ENCODE measurements at regions not wholly inside any gene's neighbourhood (a gene's known extent, or its start where the extent isn't known, plus 50 kb on each side); places are given as distances from the start of the nearest gene placed in this dataset.

DNA sequence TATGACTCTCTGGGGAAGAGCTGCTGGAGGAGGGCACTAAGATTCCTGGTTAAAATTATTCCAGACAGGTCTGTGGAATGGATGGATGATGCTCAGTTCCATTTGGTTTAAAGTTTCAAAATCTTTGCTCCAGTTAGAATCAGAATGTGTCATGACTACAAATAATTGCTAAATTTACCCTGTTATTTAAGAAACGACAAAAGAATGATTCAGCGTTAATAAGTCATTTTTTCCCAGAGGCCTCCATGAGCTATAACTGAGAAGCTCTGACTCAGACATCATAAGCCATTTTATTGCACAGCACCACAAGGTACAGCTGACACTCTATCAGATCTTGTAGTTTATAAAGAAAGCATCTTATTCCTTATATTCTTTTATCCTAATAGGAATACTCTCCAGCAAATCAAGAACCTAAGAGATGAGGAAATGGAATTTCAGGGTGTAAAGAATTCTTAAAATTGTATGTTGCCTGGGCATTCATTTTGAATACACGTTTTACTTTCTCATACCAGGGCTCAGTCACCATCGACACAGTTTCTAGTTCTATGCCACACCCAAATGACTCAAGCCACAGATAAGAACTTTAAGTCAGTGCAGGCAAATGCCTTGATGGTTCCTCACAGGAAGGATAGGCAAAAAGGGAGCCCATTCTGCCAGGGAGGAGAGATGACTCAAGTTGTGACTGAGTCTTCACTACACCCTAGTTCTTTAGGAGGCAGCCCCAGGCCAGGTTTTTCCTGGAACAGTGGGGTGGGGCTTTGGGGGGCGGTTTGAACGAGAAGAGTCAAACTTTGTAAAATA, 636.0 kb downstream of the MMUT start:
- no peak for DNase-seq (ENCODE audit: low read depth)
- no peak overlapping the region for H3K4me3 ChIP-seq (ENCODE audit: low read depth, low read length)

DNA sequence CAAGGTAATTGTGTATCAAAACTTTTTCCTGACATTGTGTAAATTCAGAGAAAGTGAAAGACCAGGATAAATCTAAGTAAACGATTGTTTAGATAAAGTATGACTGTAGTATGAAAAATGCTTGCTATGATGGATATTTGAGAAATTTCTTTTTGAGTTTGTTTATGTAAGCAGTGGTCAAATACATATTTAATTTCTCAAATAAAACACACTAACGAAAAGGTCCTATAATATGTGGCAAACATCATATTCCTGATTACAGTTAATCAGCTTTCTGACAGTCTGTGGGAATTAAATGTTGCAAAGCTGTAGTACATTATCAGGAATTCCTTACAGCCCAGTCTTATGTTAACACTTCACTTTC, 636.9 kb downstream of the MMUT start:
- no peak for DNase-seq (ENCODE audit: low read depth)
- H3K4me3 ChIP-seq (ENCODE audit: low read depth, low read length), result no peak overlapping the region
- TF ChIP-seq MYC (IDR thresholded peaks at IDR 0.05; ENCODE audit: low read depth, low read length), result no peak
- TF ChIP-seq POLR2A (IDR thresholded peaks at IDR 0.05; ENCODE audit: extremely low read depth, insufficient read length), result no peak
- TF ChIP-seq, protein P1, sequence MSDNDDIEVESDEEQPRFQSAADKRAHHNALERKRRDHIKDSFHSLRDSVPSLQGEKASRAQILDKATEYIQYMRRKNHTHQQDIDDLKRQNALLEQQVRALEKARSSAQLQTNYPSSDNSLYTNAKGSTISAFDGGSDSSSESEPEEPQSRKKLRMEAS (IDR thresholded peaks at IDR 0.05; ENCODE audit: low read depth, low read length), result no peak
- TF ChIP-seq, protein P2, sequence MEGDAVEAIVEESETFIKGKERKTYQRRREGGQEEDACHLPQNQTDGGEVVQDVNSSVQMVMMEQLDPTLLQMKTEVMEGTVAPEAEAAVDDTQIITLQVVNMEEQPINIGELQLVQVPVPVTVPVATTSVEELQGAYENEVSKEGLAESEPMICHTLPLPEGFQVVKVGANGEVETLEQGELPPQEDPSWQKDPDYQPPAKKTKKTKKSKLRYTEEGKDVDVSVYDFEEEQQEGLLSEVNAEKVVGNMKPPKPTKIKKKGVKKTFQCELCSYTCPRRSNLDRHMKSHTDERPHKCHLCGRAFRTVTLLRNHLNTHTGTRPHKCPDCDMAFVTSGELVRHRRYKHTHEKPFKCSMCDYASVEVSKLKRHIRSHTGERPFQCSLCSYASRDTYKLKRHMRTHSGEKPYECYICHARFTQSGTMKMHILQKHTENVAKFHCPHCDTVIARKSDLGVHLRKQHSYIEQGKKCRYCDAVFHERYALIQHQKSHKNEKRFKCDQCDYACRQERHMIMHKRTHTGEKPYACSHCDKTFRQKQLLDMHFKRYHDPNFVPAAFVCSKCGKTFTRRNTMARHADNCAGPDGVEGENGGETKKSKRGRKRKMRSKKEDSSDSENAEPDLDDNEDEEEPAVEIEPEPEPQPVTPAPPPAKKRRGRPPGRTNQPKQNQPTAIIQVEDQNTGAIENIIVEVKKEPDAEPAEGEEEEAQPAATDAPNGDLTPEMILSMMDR (IDR thresholded peaks at IDR 0.05; ENCODE audit: low read depth, low read length), result no peak

More for the DNA sequence above, 636.0 kb downstream of the MMUT start:
- TF ChIP-seq, protein P1 (IDR thresholded peaks at IDR 0.05; ENCODE audit: low read depth, low read length), result no peak
- TF ChIP-seq, protein P2 (IDR thresholded peaks at IDR 0.05; ENCODE audit: low read depth, low read length), result no peak
- no peak for TF ChIP-seq POLR2A (IDR thresholded peaks at IDR 0.05; ENCODE audit: extremely low read depth, insufficient read length)
- no peak for TF ChIP-seq MYC (IDR thresholded peaks at IDR 0.05; ENCODE audit: low read depth, low read length)

GRCh38 chr6:48825501-48826151, 637.4 kb downstream of the MMUT start:
- no peak overlapping the region for H3K4me3 ChIP-seq (ENCODE audit: low read depth, low read length)

DNA sequence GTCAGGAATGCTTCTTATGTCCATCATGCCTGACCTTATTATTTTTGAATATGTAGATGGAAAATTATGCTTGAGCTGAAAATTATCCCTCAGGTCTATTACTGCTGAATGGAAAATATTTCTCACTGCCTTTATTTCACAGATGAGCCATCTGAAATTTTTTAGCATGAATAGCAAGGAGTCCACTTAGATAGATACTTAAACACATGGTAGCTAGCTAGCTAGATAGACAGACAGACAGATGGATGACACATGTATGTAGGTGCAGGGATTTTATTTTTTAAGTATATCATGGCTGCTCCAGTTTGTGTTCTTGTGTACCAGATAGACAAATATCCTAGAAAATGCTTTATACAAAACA, 645.0 kb downstream of the MMUT start:
- H3K4me3 ChIP-seq (ENCODE audit: low read depth, low read length), result no peak overlapping the region
- TF ChIP-seq, protein P1 (IDR thresholded peaks at IDR 0.05; ENCODE audit: low read depth, low read length), result no peak
- TF ChIP-seq POLR2A (IDR thresholded peaks at IDR 0.05; ENCODE audit: extremely low read depth, insufficient read length) (no peak), MYC (IDR thresholded peaks at IDR 0.05; ENCODE audit: low read depth, low read length) (no peak)
- TF ChIP-seq, protein P2 (IDR thresholded peaks at IDR 0.05; ENCODE audit: low read depth, low read length), result no peak
- DNase-seq (ENCODE audit: low read depth), result no peak

More at GRCh38 chr6:48825501-48826151, 637.4 kb downstream of the MMUT start:
- no peak for DNase-seq (ENCODE audit: low read depth)
- TF ChIP-seq POLR2A (IDR thresholded peaks at IDR 0.05; ENCODE audit: extremely low read depth, insufficient read length) (no peak), MYC (IDR thresholded peaks at IDR 0.05; ENCODE audit: low read depth, low read length) (no peak)
- TF ChIP-seq, protein P2 (IDR thresholded peaks at IDR 0.05; ENCODE audit: low read depth, low read length), result no peak
- TF ChIP-seq, protein P1 (IDR thresholded peaks at IDR 0.05; ENCODE audit: low read depth, low read length), result no peak

DNA sequence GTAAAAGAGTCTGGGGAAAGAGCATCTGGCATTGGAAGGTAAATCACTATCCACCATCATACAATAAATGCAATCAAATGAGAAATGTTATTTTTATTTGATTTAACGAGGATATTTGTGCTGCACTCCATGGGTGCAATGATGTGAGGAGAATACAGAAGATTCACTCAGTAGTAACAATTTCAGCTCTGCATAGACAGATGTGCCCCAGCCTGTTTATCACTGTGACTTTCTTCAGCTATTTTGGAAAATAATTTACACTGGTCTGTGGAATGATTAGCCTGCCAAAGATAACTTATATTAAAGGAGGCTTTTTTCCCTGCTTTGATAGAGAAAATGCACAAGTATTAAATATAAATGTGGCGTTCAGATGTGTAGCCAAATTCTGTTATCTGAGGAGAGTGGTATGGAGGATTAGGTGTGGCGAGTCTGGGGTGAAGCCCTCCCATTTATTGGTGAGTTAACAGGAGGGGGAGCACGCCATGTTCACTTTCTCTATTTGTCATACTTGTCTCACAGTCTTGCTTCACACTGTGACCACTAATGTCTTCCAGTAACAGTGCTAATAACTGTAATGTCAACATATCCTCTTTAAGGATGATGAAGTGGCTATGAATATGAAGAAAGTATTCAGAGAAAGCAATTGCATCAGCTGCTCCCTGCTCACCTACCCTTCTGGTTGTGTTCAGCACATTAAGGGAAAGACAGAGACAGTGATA, 645.6 kb downstream of the MMUT start:
- TF ChIP-seq, protein P2 (IDR thresholded peaks at IDR 0.05; ENCODE audit: low read depth, low read length), result no peak
- TF ChIP-seq, protein P1 (IDR thresholded peaks at IDR 0.05; ENCODE audit: low read depth, low read length), result no peak
- TF ChIP-seq POLR2A (IDR thresholded peaks at IDR 0.05; ENCODE audit: extremely low read depth, insufficient read length), result no peak
- no peak for TF ChIP-seq MYC (IDR thresholded peaks at IDR 0.05; ENCODE audit: low read depth, low read length)
- no peak for DNase-seq (ENCODE audit: low read depth)
- no peak overlapping the region for H3K4me3 ChIP-seq (ENCODE audit: low read depth, low read length)

Measured in NB4 (cell line).